GM13977 (cell line): ENCODE measurements at regions not wholly inside any gene's neighbourhood (a gene's known extent, or its start where the extent isn't known, plus 50 kb on each side); places are given as distances from the start of the nearest gene placed in this dataset.

ENCODE experiments used
- DNase-seq: peaks from one replicate; pipeline ENCODE4 v3.0.0; 2012; ENCODE audit warnings: low spot score
- in situ Hi-C: fragments of 300-500 bp; cut with MboI; formaldehyde crosslinking; loops from one replicate; pipeline ENCODE4 v1.12.0; 2022; ENCODE audit warnings: low sequenced_read_pairs, low pct_unique_long_range_greater_than_20kb, mixed read lengths, inconsistent platforms; ENCODE audit not compliant: unreplicated experiment
- TF ChIP-seq, protein P1 (sequence below): IDR thresholded peaks from 2 replicates; pipeline ENCODE4 v1.5.1; 2012; ENCODE audit warnings: mild to moderate bottlenecking, control low read depth; ENCODE audit not compliant: insufficient read depth; ENCODE audit errors: extremely low read depth, missing control alignments

DNA sequence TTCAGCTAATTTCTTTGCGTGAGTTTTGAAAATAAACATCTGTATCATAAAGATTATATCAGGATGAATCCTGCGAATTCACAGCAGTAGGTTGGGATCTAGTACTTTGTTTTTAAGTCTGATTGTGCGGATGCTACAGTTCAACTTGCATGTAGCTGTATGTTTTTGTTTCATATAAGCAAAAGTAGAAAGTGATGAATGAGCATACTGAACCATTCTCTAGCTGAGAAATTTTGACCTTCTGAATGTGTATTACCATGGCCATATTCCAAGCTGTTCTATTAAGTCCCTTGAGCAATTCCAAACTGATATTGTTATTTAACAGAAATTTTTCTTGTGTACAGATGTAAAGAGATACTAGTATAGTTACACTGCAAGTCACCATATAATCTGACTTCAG lies 358.8 kb upstream of the MEOX2 start:
- DNase-seq, result no peak
- in situ Hi-C loops, result no loop called here
- TF ChIP-seq, protein P1, sequence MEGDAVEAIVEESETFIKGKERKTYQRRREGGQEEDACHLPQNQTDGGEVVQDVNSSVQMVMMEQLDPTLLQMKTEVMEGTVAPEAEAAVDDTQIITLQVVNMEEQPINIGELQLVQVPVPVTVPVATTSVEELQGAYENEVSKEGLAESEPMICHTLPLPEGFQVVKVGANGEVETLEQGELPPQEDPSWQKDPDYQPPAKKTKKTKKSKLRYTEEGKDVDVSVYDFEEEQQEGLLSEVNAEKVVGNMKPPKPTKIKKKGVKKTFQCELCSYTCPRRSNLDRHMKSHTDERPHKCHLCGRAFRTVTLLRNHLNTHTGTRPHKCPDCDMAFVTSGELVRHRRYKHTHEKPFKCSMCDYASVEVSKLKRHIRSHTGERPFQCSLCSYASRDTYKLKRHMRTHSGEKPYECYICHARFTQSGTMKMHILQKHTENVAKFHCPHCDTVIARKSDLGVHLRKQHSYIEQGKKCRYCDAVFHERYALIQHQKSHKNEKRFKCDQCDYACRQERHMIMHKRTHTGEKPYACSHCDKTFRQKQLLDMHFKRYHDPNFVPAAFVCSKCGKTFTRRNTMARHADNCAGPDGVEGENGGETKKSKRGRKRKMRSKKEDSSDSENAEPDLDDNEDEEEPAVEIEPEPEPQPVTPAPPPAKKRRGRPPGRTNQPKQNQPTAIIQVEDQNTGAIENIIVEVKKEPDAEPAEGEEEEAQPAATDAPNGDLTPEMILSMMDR, result no peak

DNA sequence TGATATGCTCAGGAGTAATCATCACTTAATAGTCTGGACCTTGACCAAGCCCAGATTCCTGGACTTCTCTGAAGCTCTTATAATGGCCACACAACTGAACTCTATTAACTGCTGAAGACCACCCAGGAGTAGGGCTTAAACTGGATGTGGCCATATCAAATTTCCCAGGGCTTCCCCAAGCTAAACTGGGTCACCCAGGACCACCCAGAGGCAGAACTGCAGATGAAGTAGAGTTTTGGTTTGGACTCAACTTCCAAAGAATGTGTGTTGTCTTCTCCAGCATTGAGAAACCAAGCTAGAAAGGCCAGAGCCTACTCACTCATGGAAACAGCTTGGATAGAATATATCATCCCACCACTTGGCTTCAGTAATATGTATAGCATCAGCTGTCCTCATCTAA lies 358.2 kb upstream of the MEOX2 start:
- DNase-seq, result no peak
- in situ Hi-C loops, result no loop called here
- TF ChIP-seq, protein P1, result no peak

DNA sequence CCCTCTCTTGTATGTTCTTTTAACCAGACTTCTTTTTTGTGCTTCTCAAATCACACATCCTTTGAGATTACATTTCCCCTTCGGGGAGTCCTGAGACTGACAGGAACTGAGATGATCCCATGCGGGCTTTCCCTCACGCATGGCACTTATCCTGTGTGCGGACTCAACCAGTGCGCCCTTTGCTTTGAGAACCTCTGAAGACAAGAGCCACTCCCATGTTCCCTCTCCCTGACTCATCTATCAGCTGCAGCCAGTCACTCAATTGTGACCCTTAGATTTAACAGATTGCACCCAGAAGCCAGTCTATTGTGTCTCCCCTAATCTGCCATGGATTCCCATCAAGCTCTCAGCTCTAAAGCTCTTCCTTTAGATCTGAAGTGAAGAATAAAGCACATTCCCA lies 353.9 kb upstream of the MEOX2 start:
- TF ChIP-seq, protein P1, result no peak
- no peak for DNase-seq
- in situ Hi-C loops, result no loop called here

DNA sequence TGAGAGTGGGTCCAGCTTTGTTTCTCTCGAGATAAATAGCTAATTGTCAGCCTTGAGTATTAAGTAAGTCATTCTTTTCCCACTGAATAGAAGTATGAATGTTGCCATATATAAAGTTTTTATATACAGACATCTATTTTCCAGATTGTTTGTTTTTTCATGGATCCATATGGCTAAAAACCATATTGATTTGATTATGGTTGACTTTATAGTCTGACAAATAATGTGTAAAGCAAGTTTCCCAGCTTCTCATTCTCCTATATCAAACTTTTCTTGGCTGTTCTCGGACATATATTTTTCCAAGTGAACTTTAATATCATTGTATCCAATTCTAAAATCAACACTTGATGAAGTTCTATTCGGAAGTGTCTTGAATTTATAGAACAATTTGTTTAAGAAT lies 352.4 kb upstream of the MEOX2 start:
- TF ChIP-seq, protein P1, result no peak
- in situ Hi-C loops, result no loop called here
- DNase-seq, result no peak

DNA sequence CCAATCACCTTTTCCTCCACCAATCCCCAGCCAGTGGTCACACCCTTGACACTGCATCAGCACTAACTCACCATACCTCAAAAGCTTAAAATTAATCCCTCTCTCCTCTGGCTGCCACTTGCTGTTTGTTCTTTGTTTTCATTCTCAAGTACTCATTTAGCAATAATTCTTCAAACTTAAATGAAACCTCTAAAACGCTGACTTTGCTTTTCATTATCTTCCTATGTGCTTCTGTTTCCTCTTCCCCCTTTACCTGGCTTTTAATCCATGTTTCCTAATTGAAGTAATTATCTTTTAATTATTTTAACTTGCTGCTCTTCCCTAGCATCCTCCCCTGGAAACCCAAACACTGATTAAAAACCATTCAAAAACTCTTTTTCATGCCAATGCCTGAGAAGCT lies 348.9 kb upstream of the MEOX2 start:
- TF ChIP-seq, protein P1, result no peak
- no peak for DNase-seq
- in situ Hi-C loops, result no loop called here

DNA sequence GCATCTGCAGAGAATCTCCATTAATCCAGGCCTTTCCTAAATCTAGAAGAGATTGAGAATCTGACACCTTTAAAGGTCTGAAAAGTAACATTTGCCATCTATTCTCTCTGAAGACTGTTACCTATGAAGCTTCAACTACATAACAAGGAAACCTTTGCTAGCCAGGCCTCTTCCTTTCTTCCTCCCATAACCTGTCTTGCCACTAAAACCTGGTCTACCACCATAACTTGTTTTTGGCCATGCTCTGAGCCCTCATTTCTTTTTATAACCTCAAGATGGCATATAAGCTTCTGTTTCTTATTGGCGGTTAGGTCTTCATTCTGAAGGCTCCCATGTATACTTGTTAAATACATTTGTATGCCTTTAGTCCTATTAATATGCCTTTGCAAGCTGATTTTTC lies 348.4 kb upstream of the MEOX2 start:
- TF ChIP-seq, protein P1, result no peak
- in situ Hi-C loops, result no loop called here
- DNase-seq, result no peak

DNA sequence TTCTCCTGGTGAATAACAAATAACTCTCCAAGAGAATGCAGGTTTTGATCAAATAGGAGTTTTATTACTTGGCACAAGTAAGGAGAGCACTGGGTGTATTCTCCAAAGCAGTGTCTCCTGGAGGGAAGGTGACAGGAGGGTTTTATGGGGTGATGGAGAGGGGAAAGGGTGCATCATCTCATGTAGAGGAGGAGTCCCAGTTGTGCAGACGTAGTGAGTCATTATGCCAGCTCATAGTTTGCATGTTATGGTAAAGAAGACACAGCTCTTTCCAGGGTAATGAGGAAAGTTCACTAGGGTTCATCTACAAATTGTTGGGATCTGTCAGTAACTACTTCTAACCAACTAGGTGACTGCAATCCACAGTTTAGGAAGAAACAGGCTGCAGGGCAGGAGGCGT lies 347.9 kb upstream of the MEOX2 start:
- in situ Hi-C loops, result no loop called here
- DNase-seq, result no peak
- TF ChIP-seq, protein P1, result no peak
